ENCODE measurements at regions not wholly inside any gene's neighbourhood (a gene's known extent, or its start where the extent isn't known, plus 50 kb on each side); places are given as distances from the start of the nearest gene placed in this dataset.

DNA sequence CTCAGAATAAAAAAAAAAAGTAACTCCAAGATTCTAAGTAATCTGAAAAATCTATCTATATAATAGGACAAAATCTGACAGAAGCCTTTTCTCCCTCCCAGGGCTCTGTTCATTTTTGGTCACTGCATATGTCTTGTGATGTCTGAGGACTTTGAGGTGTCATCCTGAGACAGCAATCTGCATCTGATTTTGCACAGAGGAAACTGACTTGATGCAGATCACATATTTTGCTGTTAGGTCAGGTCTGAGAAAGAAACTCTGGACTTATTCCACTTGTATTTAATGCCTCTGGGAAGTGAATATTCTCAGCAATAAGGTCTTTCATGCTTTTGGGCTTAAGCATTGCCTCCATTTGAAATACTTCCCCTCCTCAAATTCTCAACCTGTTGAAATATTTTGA lies 295.2 kb upstream of the THBS1 start:
- ChIA-PET CTCF (ENCODE audit: unreplicated experiment) (no interaction called here), POLR2A (no interaction called here)
- Histone ChIP-seq H3K4me2 (ENCODE audit: low read length) (no peak overlapping the region), H4K20me1 (ENCODE audit: insufficient read depth, low read length) (no peaks in the 10 kb centered on the region), H3K4me3 (ENCODE audit: low read depth, low read length, poor library complexity, severe bottlenecking) (no peak overlapping the region), H3K27ac (ENCODE audit: low read depth, low read length, poor library complexity, severe bottlenecking) (no peak overlapping the region), H3K79me2 (ENCODE audit: insufficient read depth, low read depth, low read length) (no peaks in the 10 kb centered on the region), H3K4me1 (ENCODE audit: insufficient read depth, low read length, poor library complexity, severe bottlenecking) (no peaks in the 10 kb centered on the region), H3K36me3 (ENCODE audit: insufficient read depth, low read length) (no peaks in the 10 kb centered on the region), H3K9me3 (ENCODE audit: low read length) (no peaks in the 10 kb centered on the region), H2AFZ (ENCODE audit: low read length) (no peak overlapping the region), H3K9me2 (ENCODE audit: insufficient read depth, low read length) (no peaks in the 10 kb centered on the region)
- TF ChIP-seq, protein P1, sequence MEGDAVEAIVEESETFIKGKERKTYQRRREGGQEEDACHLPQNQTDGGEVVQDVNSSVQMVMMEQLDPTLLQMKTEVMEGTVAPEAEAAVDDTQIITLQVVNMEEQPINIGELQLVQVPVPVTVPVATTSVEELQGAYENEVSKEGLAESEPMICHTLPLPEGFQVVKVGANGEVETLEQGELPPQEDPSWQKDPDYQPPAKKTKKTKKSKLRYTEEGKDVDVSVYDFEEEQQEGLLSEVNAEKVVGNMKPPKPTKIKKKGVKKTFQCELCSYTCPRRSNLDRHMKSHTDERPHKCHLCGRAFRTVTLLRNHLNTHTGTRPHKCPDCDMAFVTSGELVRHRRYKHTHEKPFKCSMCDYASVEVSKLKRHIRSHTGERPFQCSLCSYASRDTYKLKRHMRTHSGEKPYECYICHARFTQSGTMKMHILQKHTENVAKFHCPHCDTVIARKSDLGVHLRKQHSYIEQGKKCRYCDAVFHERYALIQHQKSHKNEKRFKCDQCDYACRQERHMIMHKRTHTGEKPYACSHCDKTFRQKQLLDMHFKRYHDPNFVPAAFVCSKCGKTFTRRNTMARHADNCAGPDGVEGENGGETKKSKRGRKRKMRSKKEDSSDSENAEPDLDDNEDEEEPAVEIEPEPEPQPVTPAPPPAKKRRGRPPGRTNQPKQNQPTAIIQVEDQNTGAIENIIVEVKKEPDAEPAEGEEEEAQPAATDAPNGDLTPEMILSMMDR (conservative IDR thresholded peaks at IDR 0.05; ENCODE audit: low read length) = no peak
- no peak for TF ChIP-seq EZH2phosphoT487 (IDR thresholded peaks at IDR 0.05; ENCODE audit: borderline replicate concordance, low read depth, low read length)
- intact Hi-C loops (cut with micrococcal nuclease; ENCODE audit: unreplicated experiment) = no loop called here
- no TSS peak for BruUV-seq (replicated peaks)
- no peak for DNase-seq (ENCODE audit: low spot score)

DNA sequence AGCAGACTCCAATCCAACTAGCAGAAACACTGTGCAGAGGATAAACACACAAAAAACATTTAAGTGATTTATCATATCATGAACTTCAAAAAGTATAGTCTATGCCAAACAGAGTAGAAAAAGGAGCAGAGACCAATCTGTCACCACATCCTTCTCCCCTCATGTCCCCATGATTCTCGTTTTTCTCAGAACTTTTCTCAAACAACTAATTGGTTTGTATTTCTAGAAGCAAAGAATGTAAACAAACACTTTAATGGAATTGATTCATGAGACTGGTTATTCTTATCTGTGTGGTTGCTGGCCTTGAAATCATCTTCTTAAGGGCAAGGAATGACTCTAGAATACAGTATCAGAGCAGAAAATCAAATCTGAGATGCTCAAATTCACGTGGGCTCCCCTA lies 294.2 kb upstream of the THBS1 start:
- Histone ChIP-seq H3K9me2 (ENCODE audit: insufficient read depth, low read length) (no peaks in the 10 kb centered on the region), H3K9me3 (ENCODE audit: low read length) (no peaks in the 10 kb centered on the region), H3K4me1 (ENCODE audit: insufficient read depth, low read length, poor library complexity, severe bottlenecking) (no peaks in the 10 kb centered on the region), H3K4me2 (ENCODE audit: low read length) (no peak overlapping the region), H3K79me2 (ENCODE audit: insufficient read depth, low read depth, low read length) (no peaks in the 10 kb centered on the region), H2AFZ (ENCODE audit: low read length) (no peak overlapping the region), H4K20me1 (ENCODE audit: insufficient read depth, low read length) (no peaks in the 10 kb centered on the region), H3K27ac (ENCODE audit: low read depth, low read length, poor library complexity, severe bottlenecking) (no peak overlapping the region), H3K4me3 (ENCODE audit: low read depth, low read length, poor library complexity, severe bottlenecking) (no peak overlapping the region), H3K36me3 (ENCODE audit: insufficient read depth, low read length) (no peaks in the 10 kb centered on the region)
- BruUV-seq (replicated peaks) = no TSS peak
- no peak for TF ChIP-seq EZH2phosphoT487 (IDR thresholded peaks at IDR 0.05; ENCODE audit: borderline replicate concordance, low read depth, low read length)
- TF ChIP-seq, protein P1 (conservative IDR thresholded peaks at IDR 0.05; ENCODE audit: low read length) = no peak
- DNase-seq (ENCODE audit: low spot score) = no peak
- ChIA-PET POLR2A (no interaction called here), CTCF (ENCODE audit: unreplicated experiment) (no interaction called here)
- intact Hi-C loops (cut with micrococcal nuclease; ENCODE audit: unreplicated experiment) = no loop called here

DNA sequence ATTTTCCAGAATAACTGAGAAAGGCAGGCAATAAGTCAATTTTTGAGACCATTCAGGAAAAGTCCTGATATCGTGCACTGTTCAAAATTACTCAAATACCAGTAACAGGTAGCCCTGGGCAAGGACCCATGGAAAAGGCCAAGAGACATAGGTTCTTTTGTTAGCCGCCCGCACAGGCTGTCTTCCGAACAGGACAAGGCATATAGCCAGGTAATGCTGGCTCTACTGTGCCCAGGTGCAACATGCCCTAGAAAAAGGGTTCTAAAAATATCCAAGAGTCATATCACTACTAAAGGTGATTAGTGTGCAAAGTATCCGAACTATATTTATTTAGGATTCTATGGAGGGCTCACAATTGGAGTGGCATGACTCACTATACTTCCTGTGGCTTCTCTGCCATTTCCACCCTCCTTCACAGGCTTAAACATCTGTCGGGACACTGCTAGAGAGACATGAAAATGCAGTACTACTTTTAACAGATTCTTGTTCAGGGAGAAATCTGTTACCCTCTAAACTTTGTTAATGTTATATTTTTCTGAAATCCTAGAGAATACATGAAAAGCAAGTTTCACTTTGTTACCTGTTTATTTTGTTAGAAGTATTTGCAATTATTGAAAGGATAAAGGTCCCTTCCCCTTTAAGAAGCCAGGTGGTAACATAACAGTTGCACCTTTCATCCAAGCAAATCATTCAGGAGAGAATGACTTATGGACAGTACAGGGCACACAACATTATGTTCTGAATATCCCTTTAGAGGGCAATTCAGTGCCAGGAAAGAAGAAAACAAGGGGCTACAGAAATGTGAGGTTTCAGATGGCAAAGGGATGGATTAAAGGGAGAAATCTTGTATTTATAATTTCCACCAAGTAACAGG lies 293.3 kb upstream of the THBS1 start:
- H3K4me3 ChIP-seq (ENCODE audit: low read depth, low read length, poor library complexity, severe bottlenecking) = no peak overlapping the region
- H3K79me2 ChIP-seq (ENCODE audit: insufficient read depth, low read depth, low read length) = no peaks in the 10 kb centered on the region
- no peak overlapping the region for H3K27ac ChIP-seq (ENCODE audit: low read depth, low read length, poor library complexity, severe bottlenecking)
- ChIA-PET POLR2A (no interaction called here), CTCF (ENCODE audit: unreplicated experiment) (no interaction called here)
- H3K36me3 ChIP-seq (ENCODE audit: insufficient read depth, low read length) = no peaks in the 10 kb centered on the region
- DNase-seq (ENCODE audit: low spot score) = no peak
- H3K9me2 ChIP-seq (ENCODE audit: insufficient read depth, low read length) = no peaks in the 10 kb centered on the region
- H3K4me1 ChIP-seq (ENCODE audit: insufficient read depth, low read length, poor library complexity, severe bottlenecking) = no peaks in the 10 kb centered on the region
- no peak overlapping the region for H3K4me2 ChIP-seq (ENCODE audit: low read length)
- BruUV-seq (replicated peaks) = no TSS peak
- H3K9me3 ChIP-seq (ENCODE audit: low read length) = no peaks in the 10 kb centered on the region
- intact Hi-C loops (cut with micrococcal nuclease; ENCODE audit: unreplicated experiment) = no loop called here
- no peak overlapping the region for H2AFZ ChIP-seq (ENCODE audit: low read length)
- no peaks in the 10 kb centered on the region for H4K20me1 ChIP-seq (ENCODE audit: insufficient read depth, low read length)
- TF ChIP-seq EZH2phosphoT487 (IDR thresholded peaks at IDR 0.05; ENCODE audit: borderline replicate concordance, low read depth, low read length) = no peak
- TF ChIP-seq, protein P1 (conservative IDR thresholded peaks at IDR 0.05; ENCODE audit: low read length) = no peak

All from OCI-LY7 (cell line).